H9 (cell line): ENCODE measurements at regions not wholly inside any gene's neighbourhood (a gene's known extent, or its start where the extent isn't known, plus 50 kb on each side); places are given as distances from the start of the nearest gene placed in this dataset.

Source experiments
- DNase-seq: peaks from one replicate; pipeline ENCODE4 v3.0.0-alpha.2; 2017
- H2AFZ ChIP-seq: one replicate; pipeline ENCODE4 v1.6.1; 2013; ENCODE audit warnings: mild to moderate bottlenecking, low read length, control low read depth, moderate library complexity
- H2AK5ac ChIP-seq: 2 replicates; pipeline ENCODE4 v1.6.1; 2013; ENCODE audit warnings: low read length, control low read depth, mixed read lengths; ENCODE audit not compliant: insufficient read length
- H2BK120ac ChIP-seq: one replicate; pipeline ENCODE4 v1.6.1; 2013; ENCODE audit warnings: low read depth, mild to moderate bottlenecking, low read length, control low read depth, inconsistent platforms; ENCODE audit not compliant: poor library complexity, severe bottlenecking
- H2BK12ac ChIP-seq: 2 replicates; pipeline ENCODE4 v1.6.1; 2013; ENCODE audit warnings: low read length, control low read depth, mixed read lengths, low read depth; ENCODE audit not compliant: insufficient read length
- H2BK15ac ChIP-seq: 2 replicates; pipeline ENCODE4 v1.6.1; 2013; ENCODE audit warnings: low read depth, low read length, control low read depth
- H2BK20ac ChIP-seq: one replicate; pipeline ENCODE4 v1.6.1; 2013; ENCODE audit warnings: low read depth, mild to moderate bottlenecking, low read length, control low read depth, inconsistent platforms; ENCODE audit not compliant: poor library complexity, severe bottlenecking
- H2BK5ac ChIP-seq: 2 replicates; pipeline ENCODE4 v1.6.1; 2013; ENCODE audit warnings: low read length, control low read depth, mixed read lengths; ENCODE audit not compliant: insufficient read length
- H3K14ac ChIP-seq: 2 replicates; pipeline ENCODE4 v1.6.1; 2013; ENCODE audit warnings: low read length, control low read depth; ENCODE audit not compliant: insufficient read depth
- H3K18ac ChIP-seq: 2 replicates; pipeline ENCODE4 v1.6.1; 2013; ENCODE audit warnings: low read depth, mild to moderate bottlenecking, mixed read lengths, low read length, control low read depth; ENCODE audit not compliant: insufficient read length
- H3K23ac ChIP-seq: 2 replicates; pipeline ENCODE4 v1.6.1; 2013; ENCODE audit warnings: low read length, control low read depth, mixed read lengths, low read depth; ENCODE audit not compliant: insufficient read length
- H3K23me2 ChIP-seq: 2 replicates; pipeline ENCODE4 v1.6.1; 2013; ENCODE audit warnings: low read depth, mild to moderate bottlenecking, mixed read lengths, low read length, control low read depth; ENCODE audit not compliant: insufficient read length, poor library complexity, severe bottlenecking
- H3K27ac ChIP-seq: 2 replicates; pipeline ENCODE4 v1.5.1; 2013; ENCODE audit warnings: low read length, control low read depth, mixed read lengths, low read depth; ENCODE audit not compliant: insufficient read length
- H3K27me3 ChIP-seq: 2 replicates; pipeline ENCODE4 v1.6.1; 2013; ENCODE audit warnings: low read length, control low read depth, inconsistent platforms; ENCODE audit not compliant: insufficient read depth
- H3K4ac ChIP-seq: 2 replicates; pipeline ENCODE4 v1.6.1; 2013; ENCODE audit warnings: low read depth, mild to moderate bottlenecking, control low read depth, inconsistent platforms, low read length, moderate library complexity
- H3K4me1 ChIP-seq: 2 replicates; pipeline ENCODE4 v1.6.1; 2013; ENCODE audit warnings: low read length, control low read depth, inconsistent platforms; ENCODE audit not compliant: insufficient read depth
- H3K4me2 ChIP-seq: 2 replicates; pipeline ENCODE4 v1.6.1; 2013; ENCODE audit warnings: low read length, control low read depth, mixed read lengths; ENCODE audit not compliant: insufficient read length, insufficient read depth
- H3K56ac ChIP-seq: 2 replicates; pipeline ENCODE4 v1.6.1; 2013; ENCODE audit warnings: low read depth, mild to moderate bottlenecking, mixed read lengths, low read length, control low read depth; ENCODE audit not compliant: insufficient read length
- H3K79me1 ChIP-seq: 2 replicates; pipeline ENCODE4 v1.6.1; 2013; ENCODE audit warnings: low read depth, mild to moderate bottlenecking, moderate library complexity, low read length, control low read depth, inconsistent platforms; ENCODE audit not compliant: insufficient read depth, poor library complexity, severe bottlenecking
- H3K79me2 ChIP-seq: 2 replicates; pipeline ENCODE4 v1.6.1; 2013; ENCODE audit warnings: low read length, control low read depth, inconsistent platforms; ENCODE audit not compliant: insufficient read depth
- H3K9ac ChIP-seq: 2 replicates; pipeline ENCODE4 v1.6.1; 2013; ENCODE audit warnings: low read length, control low read depth, mixed read lengths; ENCODE audit not compliant: insufficient read length; ENCODE audit errors: extremely low read depth
- H3K9me3 ChIP-seq: one replicate; pipeline ENCODE4 v1.6.1; 2013; ENCODE audit warnings: low read depth, low read length, inconsistent platforms; ENCODE audit not compliant: control insufficient read depth
- H3T11ph ChIP-seq: one replicate; pipeline ENCODE4 v1.6.1; 2013; ENCODE audit warnings: mild to moderate bottlenecking, low read length, control low read depth, inconsistent platforms
- H4K20me1 ChIP-seq: one replicate; pipeline ENCODE4 v1.6.1; 2013; ENCODE audit not compliant: control insufficient read depth, insufficient read length, insufficient read depth
- H4K5ac ChIP-seq: 2 replicates; pipeline ENCODE4 v1.6.1; 2013; ENCODE audit warnings: low read depth, mild to moderate bottlenecking, mixed read lengths, low read length, control low read depth; ENCODE audit not compliant: insufficient read length
- H4K8ac ChIP-seq: replicated peaks from 2 replicates; pipeline ENCODE4 v1.6.1; 2013; ENCODE audit warnings: low read length, control low read depth, mixed read lengths, low read depth; ENCODE audit not compliant: insufficient read length
- H4K91ac ChIP-seq: 2 replicates; pipeline ENCODE4 v1.6.1; 2013; ENCODE audit warnings: low read depth, mild to moderate bottlenecking, moderate library complexity, mixed read lengths, low read length, control low read depth; ENCODE audit not compliant: insufficient read length
- H3K27ac Mint-ChIP-seq, 3 experiments: 2 replicates in 2 of 3; 3 replicates in 1 of 3; pipeline ENCODE4 v1.8.0; 2020 to 2021; ENCODE audit warnings: mixed read lengths in 3 of 3, mild to moderate bottlenecking in 1 of 3, moderate library complexity in 1 of 3
- H3K27me3 Mint-ChIP-seq: 2 replicates; pipeline ENCODE4 v1.8.0; 2021; ENCODE audit warnings: low read depth, mild to moderate bottlenecking, moderate library complexity, mixed read lengths
- H3K36me3 Mint-ChIP-seq, 3 experiments: 2 replicates in 2 of 3; 3 replicates in 1 of 3; pipeline ENCODE4 v1.8.0; 2020 to 2021; ENCODE audit warnings: low read depth in 3 of 3, mixed read lengths in 3 of 3; ENCODE audit not compliant: insufficient read depth in 1 of 3
- H3K4me1 Mint-ChIP-seq, 2 experiments: 2 replicates each; pipeline ENCODE4 v1.8.0; 2020; ENCODE audit warnings: mixed read lengths in 2 of 2
- H3K4me3 Mint-ChIP-seq, 2 experiments: 2 replicates in 1 of 2; 3 replicates in 1 of 2; pipeline ENCODE4 v1.8.0; 2020 to 2021; ENCODE audit warnings: mild to moderate bottlenecking in 2 of 2, mixed read lengths in 2 of 2, moderate library complexity in 1 of 2
- H3K9me3 Mint-ChIP-seq, 2 experiments: 2 replicates in 1 of 2; 3 replicates in 1 of 2; pipeline ENCODE4 v1.8.0; 2020; ENCODE audit warnings: mild to moderate bottlenecking in 2 of 2, mixed read lengths in 2 of 2, moderate library complexity in 1 of 2
- TF ChIP-seq, protein P1 (sequence below): fragments of 200-600 bp; sonication (generic); conservative IDR thresholded peaks from 3 replicates; pipeline ENCODE4 v1.8.0; 2021; ENCODE audit warnings: antibody characterized with exemption, mild to moderate bottlenecking

DNA sequence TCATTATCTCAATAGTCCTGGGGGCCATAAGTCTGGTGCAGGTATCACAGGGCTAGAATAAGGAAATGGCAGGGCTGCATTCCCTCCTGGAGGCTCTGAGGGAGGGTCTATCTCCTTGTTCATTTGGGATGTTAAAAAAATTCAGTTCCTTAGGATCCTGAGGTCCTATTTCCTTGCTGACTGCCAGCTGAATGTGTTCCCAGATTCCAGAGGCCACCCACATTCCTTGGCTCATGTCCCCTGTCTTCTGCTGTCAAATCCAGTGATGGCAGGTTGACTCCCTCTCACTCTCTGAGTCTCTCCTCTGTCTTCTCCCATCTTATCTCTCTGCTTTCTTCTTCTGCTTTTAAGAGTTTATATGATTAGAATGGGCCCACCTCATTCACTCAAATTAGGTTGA, 400.6 kb downstream of the PTPRU start:
- Mint-ChIP-seq H3K27ac (no peak overlapping the region), H3K4me1 (peaks cover 8 to 20% of the 10 kb centered on the region in 2 experiments), H3K36me3 (no peaks in the 10 kb centered on the region), H3K9me3 (no peaks in the 10 kb centered on the region), H3K27me3 (no peaks in the 10 kb centered on the region; the same call in 1 of the 2 replicates), H3K4me3 (no peak overlapping the region)
- no peaks in the 10 kb centered on the region for H3K4me1 ChIP-seq
- H3K4ac ChIP-seq, result no peak overlapping the region
- no peaks in the 10 kb centered on the region for H3K23me2 ChIP-seq
- H4K5ac ChIP-seq, result no peak overlapping the region
- H2AK5ac ChIP-seq, result no peak overlapping the region
- H2BK20ac ChIP-seq, result no peak overlapping the region
- H3K18ac ChIP-seq, result no peak overlapping the region
- DNase-seq, result peak; percentile 4
- no peaks in the 10 kb centered on the region for H3K79me2 ChIP-seq
- no peak overlapping the region for H2BK12ac ChIP-seq
- TF ChIP-seq, protein P1, sequence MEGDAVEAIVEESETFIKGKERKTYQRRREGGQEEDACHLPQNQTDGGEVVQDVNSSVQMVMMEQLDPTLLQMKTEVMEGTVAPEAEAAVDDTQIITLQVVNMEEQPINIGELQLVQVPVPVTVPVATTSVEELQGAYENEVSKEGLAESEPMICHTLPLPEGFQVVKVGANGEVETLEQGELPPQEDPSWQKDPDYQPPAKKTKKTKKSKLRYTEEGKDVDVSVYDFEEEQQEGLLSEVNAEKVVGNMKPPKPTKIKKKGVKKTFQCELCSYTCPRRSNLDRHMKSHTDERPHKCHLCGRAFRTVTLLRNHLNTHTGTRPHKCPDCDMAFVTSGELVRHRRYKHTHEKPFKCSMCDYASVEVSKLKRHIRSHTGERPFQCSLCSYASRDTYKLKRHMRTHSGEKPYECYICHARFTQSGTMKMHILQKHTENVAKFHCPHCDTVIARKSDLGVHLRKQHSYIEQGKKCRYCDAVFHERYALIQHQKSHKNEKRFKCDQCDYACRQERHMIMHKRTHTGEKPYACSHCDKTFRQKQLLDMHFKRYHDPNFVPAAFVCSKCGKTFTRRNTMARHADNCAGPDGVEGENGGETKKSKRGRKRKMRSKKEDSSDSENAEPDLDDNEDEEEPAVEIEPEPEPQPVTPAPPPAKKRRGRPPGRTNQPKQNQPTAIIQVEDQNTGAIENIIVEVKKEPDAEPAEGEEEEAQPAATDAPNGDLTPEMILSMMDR, result no peak
- H2BK5ac ChIP-seq, result no peak overlapping the region
- H3K23ac ChIP-seq, result no peak overlapping the region
- H2AFZ ChIP-seq, result no peak overlapping the region
- no peak overlapping the region for H3K27ac ChIP-seq
- H3K9ac ChIP-seq, result no peak overlapping the region
- no peak overlapping the region for H3K14ac ChIP-seq
- H3K56ac ChIP-seq, result no peak overlapping the region
- no peaks in the 10 kb centered on the region for H3K27me3 ChIP-seq
- H4K8ac ChIP-seq, result no peak overlapping the region
- H2BK120ac ChIP-seq, result no peak overlapping the region
- H3T11ph ChIP-seq, result no peak overlapping the region
- no peaks in the 10 kb centered on the region for H4K20me1 ChIP-seq
- no peak overlapping the region for H2BK15ac ChIP-seq
- no peaks in the 10 kb centered on the region for H3K9me3 ChIP-seq
- no peaks in the 10 kb centered on the region for H3K79me1 ChIP-seq
- H4K91ac ChIP-seq, result no peak overlapping the region
- no peak overlapping the region for H3K4me2 ChIP-seq
